ENCODE measurements at regions not wholly inside any gene's neighbourhood (a gene's known extent, or its start where the extent isn't known, plus 50 kb on each side); places are given as distances from the start of the nearest gene placed in this dataset.
"Not testable (repeated sequence)": the region's sequence is repeated elsewhere in the genome, so short reads cannot be mapped to it uniquely, and the experiment has no call there.

DNA sequence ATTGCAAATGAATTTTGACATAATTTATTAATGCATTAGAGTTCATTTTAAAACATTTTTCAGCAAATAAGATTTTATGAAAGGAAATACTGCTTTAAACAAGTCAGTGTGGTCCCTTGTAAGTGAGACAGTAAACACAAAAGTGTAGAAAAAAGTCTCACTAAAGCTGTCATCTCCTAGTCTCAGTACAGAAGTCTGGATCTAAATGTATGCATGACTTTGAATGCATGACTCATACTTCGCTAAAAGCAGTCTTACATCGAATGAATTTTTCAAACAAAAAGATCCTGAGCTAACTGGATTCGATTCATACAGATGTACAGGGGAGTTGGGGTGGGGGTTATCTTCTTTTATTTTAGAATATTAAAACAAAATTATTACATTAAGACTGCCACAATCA is 207.4 kb upstream of the VCX start:
- no peak for DNase-seq
- intact Hi-C loops (cut with DNase I), result loop anchor here in 1 of 10 donors (5.0 kb wide), 1 partner anchor 768 kb away; no protein-coding TSS in a partner anchor

DNA sequence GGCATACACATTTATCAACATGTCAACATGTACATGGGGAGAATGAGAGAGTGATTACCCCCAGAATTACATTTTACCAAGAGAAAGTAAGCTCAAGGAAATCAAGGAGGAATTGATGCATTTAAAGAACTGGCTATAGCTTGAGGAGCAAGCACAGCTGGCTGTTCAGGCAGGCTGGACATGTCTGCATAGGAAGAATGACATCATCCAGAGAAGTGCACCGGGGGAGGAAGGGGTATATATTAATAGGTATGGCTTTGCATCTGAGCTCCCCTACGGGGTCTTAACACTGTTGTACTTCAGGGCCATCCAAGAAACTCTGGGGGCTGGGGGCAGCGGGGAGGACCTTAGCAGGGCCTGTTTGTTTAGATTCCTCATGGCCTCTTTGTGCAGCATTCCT is 222.4 kb upstream of the VCX start:
- Histone ChIP-seq H3K4me3 (no peak overlapping the region), H3K27me3 (no peaks in the 10 kb centered on the region), H3K4me1 (no peaks in the 10 kb centered on the region), H3K9me3 (no peaks in the 10 kb centered on the region), H3K27ac (no peak overlapping the region), H3K36me3 (no peaks in the 10 kb centered on the region)
- intact Hi-C loops (cut with DNase I), result no loop called here
- no peak for DNase-seq
- 48 to 49% methylated on average over 3 of the region's 3 CpGs for WGBS, 2 donors
- no peak for ATAC-seq
- TF ChIP-seq, protein P1, sequence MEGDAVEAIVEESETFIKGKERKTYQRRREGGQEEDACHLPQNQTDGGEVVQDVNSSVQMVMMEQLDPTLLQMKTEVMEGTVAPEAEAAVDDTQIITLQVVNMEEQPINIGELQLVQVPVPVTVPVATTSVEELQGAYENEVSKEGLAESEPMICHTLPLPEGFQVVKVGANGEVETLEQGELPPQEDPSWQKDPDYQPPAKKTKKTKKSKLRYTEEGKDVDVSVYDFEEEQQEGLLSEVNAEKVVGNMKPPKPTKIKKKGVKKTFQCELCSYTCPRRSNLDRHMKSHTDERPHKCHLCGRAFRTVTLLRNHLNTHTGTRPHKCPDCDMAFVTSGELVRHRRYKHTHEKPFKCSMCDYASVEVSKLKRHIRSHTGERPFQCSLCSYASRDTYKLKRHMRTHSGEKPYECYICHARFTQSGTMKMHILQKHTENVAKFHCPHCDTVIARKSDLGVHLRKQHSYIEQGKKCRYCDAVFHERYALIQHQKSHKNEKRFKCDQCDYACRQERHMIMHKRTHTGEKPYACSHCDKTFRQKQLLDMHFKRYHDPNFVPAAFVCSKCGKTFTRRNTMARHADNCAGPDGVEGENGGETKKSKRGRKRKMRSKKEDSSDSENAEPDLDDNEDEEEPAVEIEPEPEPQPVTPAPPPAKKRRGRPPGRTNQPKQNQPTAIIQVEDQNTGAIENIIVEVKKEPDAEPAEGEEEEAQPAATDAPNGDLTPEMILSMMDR (IDR thresholded peaks at IDR 0.05), result no peak

More for the DNA sequence above, 207.4 kb upstream of the VCX start:
- no peaks in the 10 kb centered on the region for H3K27me3 ChIP-seq
- H3K4me3 ChIP-seq, result no peak overlapping the region
- TF ChIP-seq, protein P1 (IDR thresholded peaks at IDR 0.05), result no peak
- no peaks in the 10 kb centered on the region for H3K4me1 ChIP-seq
- 82 to 89% methylated on average over 3 of the region's 3 CpGs for WGBS, 2 donors
- no peak for ATAC-seq
- H3K27ac ChIP-seq, result no peak overlapping the region
- peaks cover 0 to 19% (median 0%) of the 10 kb centered on the region in 11 donors for H3K9me3 ChIP-seq
- no peaks in the 10 kb centered on the region for H3K36me3 ChIP-seq

DNA sequence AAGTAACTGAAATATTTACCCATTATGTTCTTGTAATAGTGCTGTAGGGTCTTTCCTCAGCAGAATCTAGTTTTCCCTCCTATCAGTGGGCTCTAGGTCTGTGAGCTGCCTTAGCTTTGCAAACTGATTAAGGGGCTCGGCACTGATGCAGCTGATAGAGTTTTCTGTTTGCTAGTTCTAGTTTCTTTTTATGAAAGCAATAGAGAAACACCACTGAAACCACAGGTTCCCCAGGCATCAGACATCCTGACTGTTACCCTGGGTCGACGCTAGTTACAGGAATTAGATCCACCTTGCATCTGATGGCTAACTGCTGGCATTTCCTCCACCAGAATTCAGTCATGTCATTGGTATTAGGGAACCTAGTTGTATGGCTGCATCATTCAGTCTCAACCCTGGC is 225.0 kb upstream of the VCX start:
- intact Hi-C loops (cut with DNase I), result no loop called here
- Histone ChIP-seq H3K4me3 (no peak overlapping the region), H3K27me3 (no peaks in the 10 kb centered on the region), H3K27ac (no peak overlapping the region), H3K4me1 (no peaks in the 10 kb centered on the region), H3K9me3 (no peaks in the 10 kb centered on the region), H3K36me3 (no peaks in the 10 kb centered on the region)
- TF ChIP-seq, protein P1 (IDR thresholded peaks at IDR 0.05), result no peak
- ATAC-seq, result no peak
- no peak for DNase-seq
- WGBS, 2 donors, result 80 to 83% methylated on average over 3 of the region's 3 CpGs

DNA sequence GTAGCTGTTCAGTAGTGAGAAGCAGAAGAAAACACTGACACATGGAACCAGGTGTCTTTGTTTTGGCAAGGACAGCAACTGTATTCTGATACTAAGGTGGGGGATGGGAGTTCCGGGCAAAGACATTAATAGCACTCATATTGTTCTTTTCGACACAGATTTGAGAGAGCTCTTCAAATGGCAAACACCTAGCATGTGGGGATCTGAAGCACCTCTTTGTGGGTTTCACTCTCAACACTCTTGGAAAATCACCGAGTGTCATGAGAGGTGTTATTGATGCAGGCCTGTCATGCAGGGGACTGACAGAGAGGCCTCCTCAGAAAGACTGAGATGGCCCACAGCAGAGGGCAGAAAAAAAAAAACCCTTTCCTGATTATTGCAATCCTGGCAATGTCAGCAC is 228.4 kb upstream of the VCX start:
- TF ChIP-seq, protein P1 (IDR thresholded peaks at IDR 0.05), result no peak
- Histone ChIP-seq H3K4me3 (no peak overlapping the region), H3K36me3 (no peaks in the 10 kb centered on the region), H3K9me3 (no peaks in the 10 kb centered on the region), H3K27me3 (no peaks in the 10 kb centered on the region), H3K4me1 (no peaks in the 10 kb centered on the region), H3K27ac (no peak overlapping the region)
- DNase-seq (no peak), ATAC-seq (no peak)
- WGBS, 2 donors, result 41 to 66% methylated on average over 3 of the region's 3 CpGs
- intact Hi-C loops (cut with DNase I), result no loop called here

DNA sequence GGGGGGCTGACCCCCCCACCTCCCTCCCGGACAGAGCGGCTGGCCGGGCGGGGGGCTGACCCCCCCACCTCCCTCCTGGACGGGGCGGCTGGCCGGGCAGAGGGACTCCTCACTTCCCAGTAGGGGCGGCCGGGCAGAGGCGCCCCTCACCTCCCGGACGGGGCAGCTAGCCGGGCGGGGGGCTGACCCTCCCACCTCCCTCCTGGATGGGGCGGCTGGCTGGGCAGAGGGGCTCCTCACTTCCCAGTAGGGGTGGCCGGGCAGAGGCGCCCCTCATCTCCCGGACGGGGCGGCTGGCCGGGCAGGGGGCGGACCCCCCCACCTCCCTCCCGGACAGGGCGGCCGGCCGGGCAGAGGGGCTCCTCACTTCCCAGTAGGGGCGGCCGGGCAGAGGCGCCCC is 234.3 kb upstream of the VCX start:
- H3K27ac ChIP-seq; H3K36me3 ChIP-seq; H3K9me3 ChIP-seq; H3K4me3 ChIP-seq; intact Hi-C loops (cut with DNase I); H3K4me1 ChIP-seq; H3K27me3 ChIP-seq; DNase-seq; ATAC-seq: not testable (repeated sequence)
- 95% methylated on average over 21 of the region's 29 CpGs; no CpG with 5 or more reads in 1 of the 2 donors for WGBS, 2 donors

All from heart right ventricle (tissue), 16 donors.